H1 (cell line): ENCODE measurements at regions not wholly inside any gene's neighbourhood (a gene's known extent, or its start where the extent isn't known, plus 50 kb on each side); places are given as distances from the start of the nearest gene placed in this dataset.
"Not testable (repeated sequence)": the region's sequence is repeated elsewhere in the genome, so short reads cannot be mapped to it uniquely, and the experiment has no call there.

Experiments used
- CTCF ChIA-PET: fragments of 300-600 bp; sonication (Branson Sonifier 250); formaldehyde crosslinking; loops from one replicate; lab custom pipeline; 2021; ENCODE audit not compliant: partially characterized antibody; lab: Charles Lee
- POLR2A ChIA-PET: fragments of 300-600 bp; sonication (Branson Sonifier 250); formaldehyde crosslinking; loops from one replicate; lab custom pipeline; 2021; ENCODE audit warnings: inconsistent platforms; ENCODE audit not compliant: partially characterized antibody; lab: Charles Lee
- DNase-seq, 2 experiments: peaks; one replicate each; pipeline versions ENCODE4 v3.0.0 to v3.0.0-alpha.2; 2010 to 2022; ENCODE audit warnings: low spot score in 2 of 2, low read depth in 1 of 2, mixed read lengths in 1 of 2
- FAIRE-seq: peaks from 2 replicates; lab custom pipeline; 2011; peaks lifted over from hg19 to GRCh38; lab: Jason Lieb, UNC
- H2AFZ ChIP-seq: 2 replicates; pipeline ENCODE4 v1.8.1; 2012; ENCODE audit warnings: low read length, inconsistent platforms
- H2AK5ac ChIP-seq: 2 replicates; pipeline ENCODE4 v1.6.1; 2013; ENCODE audit warnings: low read depth, low read length
- H2BK120ac ChIP-seq: replicated peaks from 2 replicates; pipeline ENCODE3; 2013; ENCODE audit warnings: low read depth, low read length, inconsistent platforms
- H2BK12ac ChIP-seq: 2 replicates; pipeline ENCODE4 v1.6.1; 2013; ENCODE audit warnings: low read depth, low read length
- H2BK15ac ChIP-seq: 2 replicates; pipeline ENCODE4 v1.6.1; 2013; ENCODE audit warnings: low read length
- H2BK20ac ChIP-seq: 2 replicates; pipeline ENCODE4 v1.6.1; 2013; ENCODE audit warnings: low read length
- H2BK5ac ChIP-seq: 2 replicates; pipeline ENCODE4 v1.6.1; 2013; ENCODE audit warnings: low read depth, low read length
- H3K14ac ChIP-seq: 2 replicates; pipeline ENCODE4 v1.6.1; 2013; ENCODE audit warnings: inconsistent platforms; ENCODE audit not compliant: insufficient read length
- H3K18ac ChIP-seq: 2 replicates; pipeline ENCODE4 v1.6.1; 2013; ENCODE audit warnings: low read length; ENCODE audit errors: extremely low read depth
- H3K23ac ChIP-seq: 2 replicates; pipeline ENCODE4 v1.6.1; 2013; ENCODE audit warnings: inconsistent platforms; ENCODE audit not compliant: insufficient read length
- H3K23me2 ChIP-seq: 2 replicates; pipeline ENCODE4 v1.6.1; 2013; ENCODE audit warnings: low read depth, low read length
- H3K27ac ChIP-seq: 2 replicates; pipeline ENCODE4 v1.6.1; 2011; ENCODE audit warnings: low read depth, low read length, inconsistent platforms
- H3K27me3 ChIP-seq, 4 experiments: replicated peaks in 1 of 4; 1 replicate in 1 of 4; 2 replicates in 3 of 4; pipeline versions ENCODE4 v1.6.1 to v1.8.1; 2011 to 2013; ENCODE audit warnings: low read length in 3 of 4, mild to moderate bottlenecking in 3 of 4, inconsistent platforms in 2 of 4, mixed read lengths in 2 of 4, moderate library complexity in 1 of 4; ENCODE audit not compliant: control insufficient read depth in 3 of 4, insufficient read depth in 3 of 4; ENCODE audit errors: extremely low read depth in 1 of 4
- H3K36me3 ChIP-seq, 4 experiments: 2 replicates each; pipeline versions ENCODE4 v1.6.1 to v1.8.1; 2011 to 2013; ENCODE audit warnings: mild to moderate bottlenecking in 4 of 4, low read length in 3 of 4, moderate library complexity in 2 of 4, control low read depth in 1 of 4, inconsistent platforms in 1 of 4; ENCODE audit not compliant: insufficient read depth in 4 of 4, control insufficient read depth in 2 of 4
- H3K4ac ChIP-seq: replicated peaks from 2 replicates; pipeline ENCODE3; 2013; ENCODE audit warnings: low read length, low read depth, mixed read lengths, inconsistent platforms; ENCODE audit not compliant: insufficient read length
- H3K4me1 ChIP-seq, 4 experiments: replicated peaks in 1 of 4; 1 replicate in 1 of 4; 2 replicates in 3 of 4; pipeline versions ENCODE4 v1.6.1 to v1.8.1; 2011 to 2013; ENCODE audit warnings: low read length in 3 of 4, inconsistent platforms in 2 of 4, mixed read lengths in 1 of 4; ENCODE audit not compliant: insufficient read depth in 4 of 4, control insufficient read depth in 3 of 4
- H3K4me2 ChIP-seq, 2 experiments: 2 replicates each; pipeline versions ENCODE4 v1.6.1 to v1.8.1; 2011 to 2013; ENCODE audit warnings: low read depth in 2 of 2, low read length in 2 of 2, control low read depth in 1 of 2, inconsistent platforms in 1 of 2, mild to moderate bottlenecking in 1 of 2; ENCODE audit not compliant: insufficient read depth in 1 of 2
- H3K4me3 ChIP-seq, 4 experiments: fragments of 200-600, 300-600 bp in 1 of 4; sonication (generic), shearing (Covaris generic), sonication (Bioruptor Twin) in 1 of 4; 2 replicates each; pipeline versions ENCODE4 v1.5.1 to v1.8.1; 2011 to 2016; ENCODE audit warnings: low read length in 4 of 4, low read depth in 3 of 4, control low read depth in 2 of 4, inconsistent platforms in 2 of 4, mild to moderate bottlenecking in 2 of 4, mixed read lengths in 1 of 4, moderate library complexity in 1 of 4; ENCODE audit not compliant: insufficient read depth in 2 of 4; ENCODE audit errors: extremely low read depth in 1 of 4
- H3K56ac ChIP-seq: replicated peaks from 2 replicates; pipeline ENCODE3; 2013; ENCODE audit warnings: low read depth, mild to moderate bottlenecking, mixed read lengths, low read length, inconsistent platforms; ENCODE audit not compliant: insufficient read length
- H3K79me1 ChIP-seq: 2 replicates; pipeline ENCODE4 v1.6.1; 2013; ENCODE audit warnings: low read depth, low read length, control low read depth
- H3K79me2 ChIP-seq, 2 experiments: 2 replicates each; pipeline versions ENCODE4 v1.6.1 to v1.8.1; 2012 to 2013; ENCODE audit warnings: low read length in 2 of 2, mild to moderate bottlenecking in 2 of 2, inconsistent platforms in 1 of 2; ENCODE audit not compliant: insufficient read depth in 2 of 2, control insufficient read depth in 1 of 2
- H3K9ac ChIP-seq, 4 experiments: replicated peaks in 1 of 4; 1 replicate in 1 of 4; 2 replicates in 3 of 4; pipeline versions ENCODE4 v1.6.1 to v1.8.1; 2011 to 2013; ENCODE audit warnings: low read depth in 3 of 4, low read length in 3 of 4, control low read depth in 2 of 4, mild to moderate bottlenecking in 2 of 4, moderate library complexity in 2 of 4, inconsistent platforms in 1 of 4; ENCODE audit errors: extremely low read depth in 1 of 4
- H3K9me3 ChIP-seq, 2 experiments: 2 replicates each; pipeline versions ENCODE4 v1.6.1 to v1.8.1; 2012 to 2013; ENCODE audit warnings: mild to moderate bottlenecking in 2 of 2, moderate library complexity in 2 of 2, control low read depth in 1 of 2, inconsistent platforms in 1 of 2, low read depth in 1 of 2, low read length in 1 of 2, mixed read lengths in 1 of 2; ENCODE audit not compliant: insufficient read depth in 2 of 2
- H4K20me1 ChIP-seq, 2 experiments: replicated peaks in 1 of 2; 2 replicates each; pipeline versions ENCODE3 to v1.8.1; 2011 to 2013; ENCODE audit warnings: inconsistent platforms in 2 of 2, low read length in 2 of 2, mild to moderate bottlenecking in 1 of 2; ENCODE audit not compliant: insufficient read depth in 2 of 2, control insufficient read depth in 1 of 2
- H4K5ac ChIP-seq: 2 replicates; pipeline ENCODE4 v1.6.1; 2013; ENCODE audit warnings: low read length, low read depth, mixed read lengths, inconsistent platforms; ENCODE audit not compliant: insufficient read length
- H4K8ac ChIP-seq: 2 replicates; pipeline ENCODE4 v1.8.0; 2013; ENCODE audit warnings: mild to moderate bottlenecking, moderate library complexity, low read length, inconsistent platforms; ENCODE audit not compliant: insufficient read depth; ENCODE audit errors: extremely low read depth
- H4K91ac ChIP-seq: replicated peaks from 2 replicates; pipeline ENCODE3; 2013; ENCODE audit warnings: low read length, mixed read lengths, inconsistent platforms; ENCODE audit not compliant: insufficient read length
- WGBS, 2 experiments: shearing (Covaris generic) in 1 of 2; methylation state at CpG; one replicate each; pipeline versions ENCODE4 v1.1.6 to v1.1.7; 2013 to 2015; ENCODE audit warnings: low lambda C conversion rate in 2 of 2, mixed read lengths in 2 of 2, inconsistent platforms in 1 of 2, low coverage in 1 of 2, missing lambda C conversion rate in 1 of 2; ENCODE audit not compliant: insufficient replicate concordance in 2 of 2, insufficient coverage in 1 of 2, insufficient read length in 1 of 2; ENCODE audit errors: extremely low coverage in 1 of 2, missing lambda C conversion rate in 1 of 2; 5-methylcytosine and 5-hydroxymethylcytosine counted together

DNA sequence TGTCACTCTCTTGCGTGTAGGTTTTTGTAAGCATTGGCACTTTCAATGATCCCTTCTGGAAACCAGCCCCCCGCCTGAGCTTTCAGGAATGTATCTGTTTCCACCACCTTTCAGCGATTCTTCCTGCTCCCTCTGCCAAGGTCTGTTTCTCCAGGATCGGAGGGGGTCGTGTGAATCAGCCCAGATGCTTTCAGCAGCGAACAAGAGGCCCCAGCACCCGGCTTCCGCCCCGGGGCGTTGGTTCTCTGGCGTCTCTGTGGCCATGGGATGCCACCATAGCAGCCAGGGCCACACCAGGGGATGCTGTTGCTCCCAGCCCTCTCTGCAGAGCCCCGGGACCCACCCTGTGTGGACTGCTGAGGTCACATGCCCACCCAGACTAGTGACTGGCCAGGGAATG is 4088.2 kb upstream of the TPTE start:
- H2BK120ac ChIP-seq = not testable (repeated sequence)

DNA sequence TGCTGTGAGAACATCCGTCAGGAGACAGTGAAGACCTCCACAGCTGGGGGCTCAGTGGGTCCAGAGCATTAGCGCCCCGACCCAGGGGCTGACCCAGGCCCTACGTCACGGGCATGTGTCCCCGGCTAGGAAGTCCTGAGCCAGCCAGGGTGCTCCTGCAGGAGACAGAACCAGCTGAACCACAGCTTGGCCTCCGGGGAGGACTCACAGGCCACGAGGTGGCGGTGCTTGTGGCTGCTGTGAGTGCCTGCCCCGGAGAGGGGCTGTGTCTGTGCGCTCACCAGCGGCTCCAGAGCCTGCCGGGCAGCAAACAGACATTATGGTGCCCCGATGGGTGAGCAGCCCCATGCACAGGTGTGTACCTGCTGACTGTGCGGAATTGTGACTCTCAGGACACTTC is 4085.2 kb upstream of the TPTE start:
- H4K5ac ChIP-seq, FAIRE-seq, H4K20me1 ChIP-seq, H3K27me3 ChIP-seq, DNase-seq, H3K4ac ChIP-seq, H2BK12ac ChIP-seq, H3K18ac ChIP-seq, H2BK15ac ChIP-seq, H2AFZ ChIP-seq, H4K91ac ChIP-seq, H3K79me1 ChIP-seq, H2AK5ac ChIP-seq, H3K9ac ChIP-seq, H3K56ac ChIP-seq, H4K8ac ChIP-seq, H3K27ac ChIP-seq, H2BK20ac ChIP-seq, CTCF ChIA-PET, H3K14ac ChIP-seq, H3K23me2 ChIP-seq, H3K4me1 ChIP-seq, POLR2A ChIA-PET, H3K23ac ChIP-seq, H3K4me2 ChIP-seq, H2BK5ac ChIP-seq, H3K79me2 ChIP-seq, H3K9me3 ChIP-seq, H3K36me3 ChIP-seq, H2BK120ac ChIP-seq, H3K4me3 ChIP-seq: not testable (repeated sequence)
- WGBS, 2 experiments = 95% methylated on average over 7 of the region's 15 CpGs; no CpG with 5 or more reads in 1 of the 2 experiments

More for the DNA sequence above, 4088.2 kb upstream of the TPTE start:
- H3K9me3 ChIP-seq, DNase-seq, H3K79me2 ChIP-seq, H3K23me2 ChIP-seq, H2BK5ac ChIP-seq, H3K14ac ChIP-seq, H3K4me1 ChIP-seq, H2AFZ ChIP-seq, H4K8ac ChIP-seq, H3K36me3 ChIP-seq, H4K20me1 ChIP-seq, H3K4me3 ChIP-seq, H3K4ac ChIP-seq, H3K23ac ChIP-seq, H4K91ac ChIP-seq, POLR2A ChIA-PET, H3K4me2 ChIP-seq, H2AK5ac ChIP-seq, H3K27ac ChIP-seq, CTCF ChIA-PET, H2BK20ac ChIP-seq, H3K27me3 ChIP-seq, H3K18ac ChIP-seq, H3K79me1 ChIP-seq, H4K5ac ChIP-seq, H3K9ac ChIP-seq, FAIRE-seq, H3K56ac ChIP-seq, H2BK12ac ChIP-seq, H2BK15ac ChIP-seq: not testable (repeated sequence)
- WGBS, 2 experiments = no CpG with 5 or more reads among the region's 12 CpGs
